Mesenchymal stem cell (in vitro differentiated cells and primary cell): ENCODE measurements at regions not wholly inside any gene's neighbourhood (a gene's known extent, or its start where the extent isn't known, plus 50 kb on each side); places are given as distances from the start of the nearest gene placed in this dataset.

Experiments
- DNase-seq: peaks from one replicate; pipeline ENCODE4 v3.0.0-alpha.2; 2013
- H2AFZ ChIP-seq: one replicate; pipeline ENCODE4 v1.6.1; 2013; ENCODE audit warnings: low read depth, mild to moderate bottlenecking, control low read depth, inconsistent platforms, low read length, moderate library complexity
- H2AK5ac ChIP-seq: 2 replicates; pipeline ENCODE4 v1.6.1; 2013; ENCODE audit warnings: low read length, moderate library complexity, mild to moderate bottlenecking, inconsistent platforms; ENCODE audit not compliant: severe bottlenecking
- H2BK120ac ChIP-seq: one replicate; pipeline ENCODE4 v1.6.1; 2013; ENCODE audit warnings: low read depth, mild to moderate bottlenecking, inconsistent platforms, low read length, moderate library complexity
- H2BK12ac ChIP-seq, 2 experiments: one replicate each; pipeline ENCODE4 v1.6.1; 2013; ENCODE audit warnings: inconsistent platforms in 2 of 2, low read length in 2 of 2, mild to moderate bottlenecking in 2 of 2, moderate library complexity in 2 of 2, control low read depth in 1 of 2
- H2BK15ac ChIP-seq: one replicate; pipeline ENCODE4 v1.6.1; 2013; ENCODE audit warnings: mild to moderate bottlenecking, low read depth, inconsistent platforms; ENCODE audit not compliant: poor library complexity, severe bottlenecking
- H2BK5ac ChIP-seq: 2 replicates; pipeline ENCODE4 v1.6.1; 2013; ENCODE audit warnings: low read depth, mild to moderate bottlenecking, low read length, control low read depth, inconsistent platforms; ENCODE audit not compliant: poor library complexity, severe bottlenecking
- H3K14ac ChIP-seq, 2 experiments: one replicate each; pipeline ENCODE4 v1.6.1; 2013; ENCODE audit warnings: inconsistent platforms in 2 of 2, low read length in 2 of 2, control low read depth in 1 of 2, mild to moderate bottlenecking in 1 of 2, moderate library complexity in 1 of 2
- H3K18ac ChIP-seq, 2 experiments: one replicate each; pipeline ENCODE4 v1.6.1; 2013; ENCODE audit warnings: inconsistent platforms in 2 of 2, low read length in 2 of 2, control low read depth in 1 of 2, low read depth in 1 of 2, mild to moderate bottlenecking in 1 of 2
- H3K23ac ChIP-seq, 2 experiments: one replicate each; pipeline ENCODE4 v1.6.1; 2013; ENCODE audit warnings: inconsistent platforms in 2 of 2, low read length in 2 of 2, mild to moderate bottlenecking in 2 of 2, moderate library complexity in 2 of 2, control low read depth in 1 of 2
- H3K27ac ChIP-seq: 2 replicates; pipeline ENCODE4 v1.5.1; 2013; ENCODE audit warnings: mild to moderate bottlenecking, moderate library complexity, low read length, control low read depth, inconsistent platforms; ENCODE audit not compliant: poor library complexity, severe bottlenecking
- H3K27me3 ChIP-seq, 2 experiments: 2 replicates each; pipeline versions ENCODE4 v1.6.1 to v1.7.0; 2013; ENCODE audit warnings: low read length in 2 of 2, mild to moderate bottlenecking in 2 of 2, moderate library complexity in 2 of 2, control low read depth in 1 of 2, inconsistent platforms in 1 of 2; ENCODE audit not compliant: control insufficient read depth in 1 of 2, insufficient read depth in 1 of 2
- H3K36me3 ChIP-seq, 2 experiments: 2 replicates each; pipeline versions ENCODE4 v1.6.1 to v1.7.0; 2013; ENCODE audit warnings: low read length in 2 of 2, control low read depth in 1 of 2, inconsistent platforms in 1 of 2, low read depth in 1 of 2, mild to moderate bottlenecking in 1 of 2; ENCODE audit not compliant: insufficient read depth in 2 of 2, control insufficient read depth in 1 of 2
- H3K4ac ChIP-seq, 2 experiments: one replicate each; pipeline ENCODE4 v1.6.1; 2013; ENCODE audit warnings: inconsistent platforms in 2 of 2, low read length in 2 of 2, mild to moderate bottlenecking in 2 of 2, moderate library complexity in 2 of 2, control low read depth in 1 of 2, low read depth in 1 of 2
- H3K4me1 ChIP-seq: 2 replicates; pipeline ENCODE4 v1.6.1; 2013; ENCODE audit warnings: low read depth, low read length, control low read depth; ENCODE audit not compliant: control insufficient read depth, insufficient read depth
- H3K4me2 ChIP-seq: 2 replicates; pipeline ENCODE4 v1.6.1; 2013; ENCODE audit warnings: low read length, mild to moderate bottlenecking, inconsistent platforms; ENCODE audit not compliant: poor library complexity, severe bottlenecking
- H3K4me3 ChIP-seq, 2 experiments: 2 replicates each; pipeline versions ENCODE4 v1.5.1 to v1.7.0; 2013; ENCODE audit warnings: low read length in 2 of 2, mild to moderate bottlenecking in 2 of 2, control low read depth in 1 of 2, low read depth in 1 of 2; ENCODE audit not compliant: insufficient read depth in 1 of 2
- H3K79me1 ChIP-seq: replicated peaks from 2 replicates; pipeline ENCODE4 v1.6.1; 2013; ENCODE audit warnings: mild to moderate bottlenecking, control low read depth, low read length, inconsistent platforms; ENCODE audit not compliant: poor library complexity, severe bottlenecking
- H3K9ac ChIP-seq: 2 replicates; pipeline ENCODE4 v1.7.0; 2013; ENCODE audit warnings: mild to moderate bottlenecking, low read length, moderate library complexity
- H3K9me3 ChIP-seq: 2 replicates; pipeline ENCODE4 v1.7.0; 2013; ENCODE audit warnings: mild to moderate bottlenecking, low read length; ENCODE audit not compliant: control insufficient read depth
- H4K8ac ChIP-seq: one replicate; pipeline ENCODE4 v1.6.1; 2013; ENCODE audit warnings: inconsistent platforms, mild to moderate bottlenecking, low read length, moderate library complexity
- H4K91ac ChIP-seq: one replicate; pipeline ENCODE4 v1.6.1; 2013; ENCODE audit warnings: mild to moderate bottlenecking, low read length, inconsistent platforms
- WGBS: methylation state at CpG from one replicate; pipeline ENCODE4 v1.1.7; 2013; ENCODE audit warnings: mixed read lengths; 5-methylcytosine and 5-hydroxymethylcytosine counted together

DNA sequence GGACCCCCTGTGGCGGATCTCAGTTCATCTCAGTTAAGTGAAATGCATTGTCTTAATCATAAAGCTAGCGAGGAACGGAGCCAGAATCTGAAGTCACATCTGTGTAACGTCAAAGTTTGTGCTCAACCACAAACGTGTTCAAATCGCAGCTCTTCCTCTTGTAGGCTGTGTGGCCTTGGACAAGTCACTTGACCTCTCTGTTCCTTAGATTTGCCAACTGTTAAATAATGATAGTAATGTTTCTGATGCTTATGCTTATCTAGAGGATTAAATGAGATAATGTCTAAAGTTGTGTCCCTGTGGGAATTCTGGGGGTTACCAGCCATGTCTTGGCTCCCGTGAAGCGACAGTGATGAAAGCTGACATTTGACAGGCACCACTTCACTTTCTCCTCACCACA, 69.2 kb upstream of the NEURL1B start:
- DNase-seq, result no peak
- H4K91ac ChIP-seq, result no peak overlapping the region

GRCh38 chr5:172571413-172571812, 69.7 kb upstream of the NEURL1B start:
- H2BK120ac ChIP-seq, result no peak overlapping the region
- H3K18ac ChIP-seq, result no peak overlapping the region
- no peak overlapping the region for H2BK12ac ChIP-seq
- no peak overlapping the region for H4K8ac ChIP-seq
- H3K36me3 ChIP-seq, result no peaks in the 10 kb centered on the region
- H3K4me2 ChIP-seq, result no peak overlapping the region
- no peak overlapping the region for H3K23ac ChIP-seq
- no peak overlapping the region for H3K27ac ChIP-seq
- no peak overlapping the region for H2BK5ac ChIP-seq
- 69% methylated on average over 3 of the region's 3 CpGs for WGBS
- no peak overlapping the region for H3K4me3 ChIP-seq
- no peak overlapping the region for H3K14ac ChIP-seq
- no peaks in the 10 kb centered on the region for H3K9me3 ChIP-seq
- no peak overlapping the region for H3K4ac ChIP-seq
- H4K91ac ChIP-seq, result no peak overlapping the region
- no peak overlapping the region for H2BK15ac ChIP-seq
- H3K4me1 ChIP-seq, result no peaks in the 10 kb centered on the region
- no peak overlapping the region for H3K9ac ChIP-seq
- no peak overlapping the region for H2AK5ac ChIP-seq
- H2AFZ ChIP-seq, result no peak overlapping the region
- H3K27me3 ChIP-seq, result peaks cover 72 to 84% of the 10 kb centered on the region in 2 experiments
- H3K79me1 ChIP-seq, result no peaks in the 10 kb centered on the region
- no peak for DNase-seq

More for the DNA sequence above, 69.2 kb upstream of the NEURL1B start:
- Histone ChIP-seq H3K4ac (no peak overlapping the region), H2BK15ac (no peak overlapping the region), H2BK5ac (no peak overlapping the region), H3K27me3 (peaks cover 70 to 82% of the 10 kb centered on the region in 2 experiments), H2AK5ac (no peak overlapping the region), H2AFZ (no peak overlapping the region), H3K27ac (no peak overlapping the region), H3K23ac (no peak overlapping the region), H3K9me3 (no peaks in the 10 kb centered on the region), H3K79me1 (no peaks in the 10 kb centered on the region), H4K8ac (no peak overlapping the region), H3K4me3 (no peak overlapping the region), H3K14ac (no peak overlapping the region), H3K9ac (no peak overlapping the region), H3K18ac (no peak overlapping the region), H3K4me2 (no peak overlapping the region), H3K36me3 (no peaks in the 10 kb centered on the region), H2BK12ac (no peak overlapping the region), H2BK120ac (no peak overlapping the region), H3K4me1 (no peaks in the 10 kb centered on the region)
- WGBS, result 89% methylated on average over 8 of the region's 8 CpGs

DNA sequence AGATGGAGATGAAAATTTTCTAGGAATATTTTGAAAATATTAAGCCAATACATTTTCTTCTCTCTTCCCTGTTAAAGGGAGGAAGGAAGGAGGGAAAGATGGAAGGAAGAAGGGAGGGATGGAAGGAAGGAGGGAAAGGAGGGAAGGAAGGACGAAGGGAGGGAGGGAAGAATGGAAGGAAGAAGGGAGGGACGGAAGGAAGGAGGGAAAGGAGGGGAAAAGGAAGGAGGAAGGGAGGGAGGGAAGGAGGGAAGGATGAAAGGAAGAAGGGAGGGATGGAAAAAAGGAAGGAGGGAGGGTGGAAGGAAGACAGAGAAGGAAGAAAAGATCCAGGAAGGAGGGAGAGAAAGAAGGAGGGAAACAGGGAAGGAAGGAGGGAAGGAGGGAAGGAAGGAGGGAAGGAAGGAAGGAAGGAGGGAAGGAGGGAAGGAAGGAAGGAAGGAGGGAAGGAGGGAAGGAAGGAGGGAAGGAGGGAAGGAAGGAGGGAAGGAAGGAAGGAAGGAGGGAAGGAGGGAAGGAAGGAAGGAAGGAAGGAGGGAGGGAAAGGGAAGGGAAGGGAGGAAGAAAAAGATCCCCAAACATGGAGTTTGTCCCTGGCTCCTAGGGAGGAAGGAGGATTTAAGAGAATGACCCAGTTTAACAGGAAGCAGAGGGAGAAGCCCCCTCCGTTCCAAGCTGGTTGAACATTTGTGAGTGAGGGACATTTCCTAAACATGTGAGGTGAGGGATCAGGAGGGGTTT, 70.3 kb upstream of the NEURL1B start:
- no peaks in the 10 kb centered on the region for H3K9me3 ChIP-seq
- H2AFZ ChIP-seq, result no peak overlapping the region
- H3K4me3 ChIP-seq, result no peak overlapping the region
- H2BK5ac ChIP-seq, result no peak overlapping the region
- H3K23ac ChIP-seq, result no peak overlapping the region
- no peak overlapping the region for H2BK12ac ChIP-seq
- no peaks in the 10 kb centered on the region for H3K79me1 ChIP-seq
- no peak overlapping the region for H2BK15ac ChIP-seq
- H4K8ac ChIP-seq, result no peak overlapping the region
- H3K14ac ChIP-seq, result no peak overlapping the region
- H3K18ac ChIP-seq, result no peak overlapping the region
- H3K4ac ChIP-seq, result no peak overlapping the region
- H3K4me1 ChIP-seq, result no peaks in the 10 kb centered on the region
- WGBS, result 37% methylated on average over 3 of the region's 3 CpGs
- H2BK120ac ChIP-seq, result no peak overlapping the region
- H3K9ac ChIP-seq, result no peak overlapping the region
- no peak overlapping the region for H2AK5ac ChIP-seq
- H3K27ac ChIP-seq, result no peak overlapping the region
- H3K36me3 ChIP-seq, result no peaks in the 10 kb centered on the region
- H3K27me3 ChIP-seq, result peaks cover 77 to 85% of the 10 kb centered on the region in 2 experiments
- no peak for DNase-seq
- no peak overlapping the region for H4K91ac ChIP-seq
- H3K4me2 ChIP-seq, result no peak overlapping the region

DNA sequence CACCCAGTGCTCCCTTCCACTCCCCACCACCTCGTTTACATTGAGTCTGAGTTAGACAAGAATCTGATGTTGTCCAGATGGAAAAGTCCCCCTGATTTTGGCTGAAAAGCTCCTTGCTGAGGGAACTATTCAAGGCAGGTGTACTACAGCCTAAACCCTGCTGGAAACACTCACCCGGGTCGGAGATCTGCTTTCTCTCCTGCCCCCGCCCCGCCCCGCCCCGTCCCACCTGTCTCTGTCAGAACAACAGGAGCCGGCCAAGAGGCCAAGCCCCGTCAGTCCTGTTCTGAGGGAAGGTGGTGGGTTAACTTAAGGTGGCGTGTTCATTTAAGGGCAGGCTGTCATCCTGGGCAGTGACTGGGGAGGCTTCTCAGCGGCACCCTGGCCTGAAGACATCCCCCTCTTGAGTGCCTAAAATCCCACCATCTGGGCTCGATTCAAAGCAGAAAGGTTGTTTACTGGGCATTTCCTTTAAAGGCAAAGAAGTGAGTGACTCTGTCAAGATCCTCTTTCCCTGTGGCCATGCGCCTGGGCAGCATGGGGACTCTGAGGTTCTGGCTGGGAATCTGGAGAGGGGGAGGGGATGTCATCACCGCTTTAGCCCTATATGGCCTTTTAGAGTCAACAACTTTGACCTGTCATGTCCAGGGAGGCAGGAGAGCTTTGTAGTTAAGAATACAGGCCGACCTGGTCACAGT, 71.1 kb upstream of the NEURL1B start:
- no peak overlapping the region for H4K8ac ChIP-seq
- H3K18ac ChIP-seq, result no peak overlapping the region
- H3K4me2 ChIP-seq, result no peak overlapping the region
- H3K79me1 ChIP-seq, result no peaks in the 10 kb centered on the region
- no peak overlapping the region for H2BK5ac ChIP-seq
- H3K27me3 ChIP-seq, result peaks cover 73 to 85% of the 10 kb centered on the region in 2 experiments
- H3K36me3 ChIP-seq, result no peaks in the 10 kb centered on the region
- H3K14ac ChIP-seq, result no peak overlapping the region
- H2BK12ac ChIP-seq, result no peak overlapping the region
- no peak overlapping the region for H3K9ac ChIP-seq
- H3K4me1 ChIP-seq, result no peaks in the 10 kb centered on the region
- no peak overlapping the region for H3K27ac ChIP-seq
- no peak overlapping the region for H2AFZ ChIP-seq
- WGBS, result 30% methylated on average over 11 of the region's 15 CpGs
- no peak overlapping the region for H3K23ac ChIP-seq
- no peak overlapping the region for H2BK120ac ChIP-seq
- H3K4ac ChIP-seq, result no peak overlapping the region
- no peak for DNase-seq
- H2BK15ac ChIP-seq, result no peak overlapping the region
- H4K91ac ChIP-seq, result no peak overlapping the region
- no peaks in the 10 kb centered on the region for H3K9me3 ChIP-seq
- H3K4me3 ChIP-seq, result no peak overlapping the region
- no peak overlapping the region for H2AK5ac ChIP-seq
